ENCODE measurements at regions not wholly inside any gene's neighbourhood (a gene's known extent, or its start where the extent isn't known, plus 50 kb on each side); places are given as distances from the start of the nearest gene placed in this dataset.

GRCh38 chr6:110537208-110538123 lies 61.1 kb upstream of the SLC22A16 start:
- DNase-seq, result peak; percentile 25

GRCh38 chr6:110534731-110535492 lies 58.5 kb upstream of the SLC22A16 start:
- DNase-seq, result peak; percentile 86

GRCh38 chr6:110532431-110532830 lies 56.0 kb upstream of the SLC22A16 start:
- peak; percentile 57 for DNase-seq

- no peak for DNase-seq
These were observed 54.3 kb upstream of the SLC22A16 start for GRCh38 chr6:110530671-110531070.

GRCh38 chr6:110529907-110530306 lies 53.5 kb upstream of the SLC22A16 start:
- DNase-seq, result no peak

- no peak for DNase-seq
These were observed 52.9 kb upstream of the SLC22A16 start for GRCh38 chr6:110529355-110529754.

GRCh38 chr6:110528930-110529325 lies 52.5 kb upstream of the SLC22A16 start:
- no peak for DNase-seq

GRCh38 chr6:110528101-110528929 lies 51.9 kb upstream of the SLC22A16 start:
- peak; percentile 68 for DNase-seq

GRCh38 chr6:110527516-110527915 lies 51.1 kb upstream of the SLC22A16 start:
- no peak for DNase-seq

GRCh38 chr6:110526726-110527125 lies 50.3 kb upstream of the SLC22A16 start:
- DNase-seq, result no peak
